ENCODE measurements at regions not wholly inside any gene's neighbourhood (a gene's known extent, or its start where the extent isn't known, plus 50 kb on each side); places are given as distances from the start of the nearest gene placed in this dataset.

DNA sequence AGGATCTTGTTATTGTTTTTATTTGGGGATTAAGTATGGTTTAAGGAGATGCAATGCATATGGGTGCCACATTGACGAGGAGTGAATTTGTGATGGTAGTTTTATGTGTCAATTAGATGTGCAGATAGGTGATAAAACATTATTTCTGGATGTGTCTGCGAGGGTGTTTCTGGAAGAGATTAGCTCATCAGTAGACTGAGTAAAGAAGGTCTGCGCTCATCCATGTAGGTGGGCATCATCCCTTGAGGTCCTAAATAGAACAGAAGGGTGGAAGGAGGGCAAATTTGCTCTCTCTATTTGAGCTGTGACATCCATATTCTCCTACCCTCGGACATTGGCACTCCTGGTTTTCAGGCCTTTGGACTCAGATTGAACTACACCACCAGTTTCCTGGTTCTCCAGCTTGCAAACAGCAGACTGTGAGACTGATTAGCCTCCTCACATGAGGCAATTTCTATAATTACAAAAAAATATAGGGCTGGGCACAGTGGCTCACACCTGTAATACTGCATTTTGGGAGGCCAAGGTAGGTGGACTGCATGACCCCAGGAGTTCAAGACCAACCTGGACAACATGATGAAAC lies 118.2 kb upstream of the ZNF678 start:
- Mint-ChIP-seq H3K27me3 (peaks cover 12% of the 10 kb centered on the region), H3K4me3 (no peak overlapping the region), H3K36me3 (no peaks in the 10 kb centered on the region), H3K4me1 (peaks cover 2% of the 10 kb centered on the region), H3K27ac (no peak overlapping the region), H3K9me3 (no peaks in the 10 kb centered on the region)
- no peak for ATAC-seq (ENCODE audit: low read depth)
- DNase-seq: no peak
- POLR2A ChIA-PET: no interaction called here

DNA sequence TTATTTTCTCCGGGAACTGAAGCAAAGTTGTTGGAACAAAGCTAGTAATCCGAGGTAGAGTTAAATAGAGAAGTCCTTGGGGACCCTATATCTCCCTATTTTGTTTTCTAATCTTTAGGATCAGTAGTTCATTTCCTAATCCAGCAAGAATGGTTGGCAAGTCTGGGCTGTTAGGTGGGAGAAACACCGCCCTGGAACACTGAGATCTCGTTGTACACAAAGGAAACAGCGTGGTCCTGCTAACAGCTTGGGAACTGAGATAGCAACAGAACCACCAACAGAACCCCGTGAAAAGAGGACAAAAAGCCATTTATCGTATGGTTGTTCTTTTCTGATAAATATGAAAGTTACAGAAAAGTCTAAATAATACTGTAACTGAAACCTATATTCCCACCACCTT lies 121.9 kb upstream of the CDC42BPA start:
- Mint-ChIP-seq H3K27ac (no peak overlapping the region), H3K36me3 (no peaks in the 10 kb centered on the region), H3K27me3 (peaks cover 27% of the 10 kb centered on the region), H3K4me3 (no peak overlapping the region), H3K4me1 (no peaks in the 10 kb centered on the region), H3K9me3 (no peaks in the 10 kb centered on the region)
- POLR2A ChIA-PET: interaction anchor here (0.6 kb wide), 1 partner anchor 644 kb away, joined by 4 read pairs; no protein-coding TSS in a partner anchor
- ATAC-seq (ENCODE audit: low read depth) (no peak), DNase-seq (no peak)

DNA sequence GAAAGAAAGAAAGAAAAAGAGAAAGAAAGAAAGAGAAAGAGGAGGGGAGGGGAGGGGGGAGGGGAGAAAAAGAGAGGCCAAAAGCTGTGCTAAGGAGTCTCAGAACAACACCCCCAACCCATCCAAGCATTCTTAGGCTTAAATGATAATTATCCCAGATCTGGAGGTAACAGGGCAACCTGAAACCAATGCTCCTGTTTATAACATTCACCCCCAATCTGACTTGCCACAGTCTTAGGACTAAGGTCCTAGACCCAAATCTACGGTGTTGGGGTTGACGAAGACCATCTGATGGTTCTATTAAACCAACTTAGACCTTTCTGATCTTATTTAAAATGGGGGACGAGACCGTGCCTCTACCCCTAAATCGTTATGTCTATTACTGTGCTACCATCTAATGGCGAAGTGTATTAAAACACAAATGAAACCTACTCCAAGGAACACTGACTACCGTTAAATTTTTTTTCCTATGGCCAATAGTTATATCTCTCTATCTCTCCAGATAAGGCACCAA lies 119.3 kb upstream of the CDC42BPA start:
- ATAC-seq (ENCODE audit: low read depth) (no peak), DNase-seq (no peak)
- Mint-ChIP-seq H3K27ac (no peak overlapping the region), H3K27me3 (peaks cover 38% of the 10 kb centered on the region), H3K4me3 (no peak overlapping the region), H3K36me3 (no peaks in the 10 kb centered on the region), H3K9me3 (no peaks in the 10 kb centered on the region), H3K4me1 (no peaks in the 10 kb centered on the region)
- POLR2A ChIA-PET: no interaction called here

DNA sequence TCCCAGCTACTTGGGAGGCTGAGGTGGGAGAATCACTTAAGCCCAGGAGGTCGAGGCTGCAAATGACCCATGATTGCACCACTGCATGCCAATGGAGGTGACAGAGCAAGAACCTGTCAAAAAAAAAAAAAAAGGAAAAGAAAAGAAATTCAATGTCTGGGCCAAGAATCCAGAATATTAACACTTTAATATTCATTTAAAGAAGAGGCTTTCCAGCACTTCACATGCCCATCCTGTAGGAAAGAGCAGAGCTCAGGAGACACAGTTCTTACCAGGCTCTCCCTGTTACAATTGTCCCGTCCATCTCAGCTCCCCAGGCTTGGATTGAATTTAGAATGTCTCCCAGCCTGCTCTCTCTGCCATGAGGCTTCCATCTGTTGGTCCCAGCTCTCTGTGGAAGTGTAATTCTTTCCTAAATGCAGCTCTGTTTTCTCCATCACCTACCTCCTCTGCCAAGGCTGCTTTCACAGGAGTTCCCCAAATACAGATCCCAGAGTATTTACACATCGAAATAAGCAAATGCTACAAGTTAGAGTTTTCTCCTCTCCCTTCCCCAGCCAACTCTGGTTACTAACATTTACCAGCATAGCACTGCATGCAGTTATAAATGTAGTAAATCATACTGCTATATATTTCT lies 116.6 kb upstream of the CDC42BPA start:
- no peak overlapping the region for H3K27ac Mint-ChIP-seq
- ATAC-seq (ENCODE audit: low read depth): no peak
- H3K4me3 Mint-ChIP-seq: no peak overlapping the region
- H3K27me3 Mint-ChIP-seq: peaks cover 28% of the 10 kb centered on the region
- DNase-seq: no peak
- H3K36me3 Mint-ChIP-seq: no peaks in the 10 kb centered on the region
- POLR2A ChIA-PET: no interaction called here
- H3K9me3 Mint-ChIP-seq: no peaks in the 10 kb centered on the region
- no peaks in the 10 kb centered on the region for H3K4me1 Mint-ChIP-seq

DNA sequence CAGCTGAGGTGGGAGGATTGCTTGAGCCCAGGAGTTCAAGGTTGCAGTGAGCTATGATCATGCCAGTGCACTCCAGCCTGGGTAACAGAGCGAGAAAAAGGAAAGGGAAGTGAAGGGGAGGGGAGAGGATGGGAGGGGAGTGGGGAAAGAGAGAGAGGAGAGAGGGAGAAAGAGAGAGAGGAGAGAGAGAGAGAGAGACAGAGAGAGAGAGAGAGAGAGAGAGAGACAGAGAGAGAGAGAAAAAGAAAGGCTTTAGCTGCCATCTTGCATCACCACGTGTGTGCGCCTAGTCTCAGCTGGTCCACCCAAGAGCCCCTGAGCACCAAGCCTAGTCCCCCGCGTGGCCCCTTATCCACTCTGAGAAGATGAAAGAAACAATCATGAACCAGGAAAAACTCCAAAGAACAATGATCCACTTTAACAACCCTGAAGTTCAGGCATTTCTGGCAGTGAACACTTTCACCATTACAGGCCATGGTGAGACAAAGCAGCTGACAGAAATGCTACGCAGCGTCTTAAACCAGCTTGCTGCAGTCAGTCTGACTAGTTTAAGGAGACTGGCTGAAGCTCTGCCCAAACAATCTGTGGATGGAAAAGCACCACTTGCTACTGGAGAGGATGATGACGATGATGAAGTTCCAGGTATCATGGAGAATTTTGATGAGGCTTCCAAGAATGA lies 115.5 kb upstream of the CDC42BPA start:
- no peak for ATAC-seq (ENCODE audit: low read depth)
- no peak overlapping the region for H3K27ac Mint-ChIP-seq
- peaks cover 28% of the 10 kb centered on the region for H3K27me3 Mint-ChIP-seq
- no peaks in the 10 kb centered on the region for H3K9me3 Mint-ChIP-seq
- H3K36me3 Mint-ChIP-seq: no peaks in the 10 kb centered on the region
- no peaks in the 10 kb centered on the region for H3K4me1 Mint-ChIP-seq
- POLR2A ChIA-PET: no interaction called here
- no peak for DNase-seq
- H3K4me3 Mint-ChIP-seq: no peak overlapping the region

DNA sequence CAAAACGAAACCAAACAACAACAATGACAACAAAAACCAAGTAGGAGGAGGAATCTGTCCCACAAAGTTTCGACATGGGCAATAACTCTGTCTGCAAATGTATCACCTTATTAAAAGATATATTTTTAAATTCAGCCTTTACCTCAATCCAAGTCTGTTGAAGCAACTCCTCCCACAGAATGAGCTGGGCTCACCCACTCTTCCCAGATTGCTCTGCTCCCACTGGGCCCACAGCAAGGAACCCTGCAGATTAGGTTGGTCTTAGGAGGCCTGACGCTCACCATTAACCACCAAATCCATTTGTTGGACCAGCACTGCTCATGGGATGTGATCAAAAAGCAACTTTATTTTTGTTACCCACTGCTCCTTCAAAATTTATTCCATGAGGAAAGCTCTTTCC lies 114.7 kb upstream of the CDC42BPA start:
- POLR2A ChIA-PET: no interaction called here
- H3K27ac Mint-ChIP-seq: no peak overlapping the region
- H3K27me3 Mint-ChIP-seq: peaks cover 21% of the 10 kb centered on the region
- no peaks in the 10 kb centered on the region for H3K4me1 Mint-ChIP-seq
- no peaks in the 10 kb centered on the region for H3K36me3 Mint-ChIP-seq
- no peaks in the 10 kb centered on the region for H3K9me3 Mint-ChIP-seq
- no peak for ATAC-seq (ENCODE audit: low read depth)
- H3K4me3 Mint-ChIP-seq: no peak overlapping the region
- no peak for DNase-seq

DNA sequence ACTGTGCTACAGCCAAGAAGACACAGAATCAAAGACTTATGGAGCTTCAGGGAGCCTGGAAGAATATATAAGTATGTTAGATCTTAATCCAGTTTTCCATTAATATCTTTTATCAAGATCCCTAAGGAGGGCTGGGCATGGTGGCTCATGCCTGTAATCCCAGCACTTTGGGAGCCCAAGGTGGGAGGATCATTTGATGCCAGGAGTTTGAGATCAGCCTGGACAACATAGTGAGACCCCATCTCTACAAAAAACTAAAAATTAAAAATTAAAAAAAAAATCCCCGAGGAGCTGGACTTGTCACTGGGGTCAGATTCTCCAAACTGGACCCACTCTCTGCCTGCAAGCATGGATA lies 113.9 kb upstream of the CDC42BPA start:
- H3K36me3 Mint-ChIP-seq: no peaks in the 10 kb centered on the region
- H3K27ac Mint-ChIP-seq: no peak overlapping the region
- DNase-seq: no peak
- no peak overlapping the region for H3K4me3 Mint-ChIP-seq
- ATAC-seq (ENCODE audit: low read depth): no peak
- peaks cover 17% of the 10 kb centered on the region for H3K27me3 Mint-ChIP-seq
- no peaks in the 10 kb centered on the region for H3K9me3 Mint-ChIP-seq
- POLR2A ChIA-PET: no interaction called here
- H3K4me1 Mint-ChIP-seq: no peaks in the 10 kb centered on the region

DNA sequence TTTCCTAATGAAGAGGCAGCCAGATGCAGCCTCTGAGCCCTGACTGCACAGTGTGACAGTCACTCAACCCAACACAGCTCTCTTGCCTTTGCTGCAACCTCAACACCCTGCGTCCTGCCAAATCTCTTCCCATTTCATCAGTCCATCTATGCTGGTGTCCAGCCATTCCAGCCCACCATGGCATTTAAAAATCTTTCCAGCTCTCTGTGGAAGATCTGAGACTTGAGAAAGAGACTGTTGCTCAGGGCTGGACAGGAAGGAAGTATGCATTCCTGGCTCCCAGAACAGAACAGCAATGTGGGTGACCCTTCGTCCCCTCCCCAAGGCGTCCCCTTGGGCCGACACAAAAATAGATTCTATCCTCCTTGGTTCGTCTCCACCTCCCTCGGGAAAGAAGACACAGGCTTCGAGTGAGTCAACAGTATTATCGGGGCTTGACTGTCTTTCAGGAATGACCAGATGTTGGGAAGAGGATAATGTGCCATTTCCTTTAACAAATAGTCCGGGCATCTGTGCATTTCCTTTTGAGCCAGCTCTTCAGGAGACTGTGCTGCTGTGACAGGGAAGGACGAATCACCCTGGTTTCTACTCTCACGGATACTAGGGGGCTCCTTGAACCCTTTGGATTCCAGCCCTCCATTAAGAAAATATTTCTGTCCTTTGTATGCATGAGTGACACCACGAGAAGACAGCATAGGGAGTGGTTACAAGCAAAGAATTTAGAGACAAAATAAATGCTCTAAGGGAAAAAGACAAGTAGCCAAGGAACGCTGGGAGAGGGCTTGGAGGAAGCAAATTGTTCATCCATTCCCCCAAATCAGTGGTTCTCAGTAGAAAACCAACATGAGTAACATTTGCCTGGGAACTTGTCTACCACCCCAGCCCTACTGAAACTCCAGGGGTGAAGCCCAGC lies 111.4 kb upstream of the CDC42BPA start:
- no peak overlapping the region for H3K27ac Mint-ChIP-seq

DNA sequence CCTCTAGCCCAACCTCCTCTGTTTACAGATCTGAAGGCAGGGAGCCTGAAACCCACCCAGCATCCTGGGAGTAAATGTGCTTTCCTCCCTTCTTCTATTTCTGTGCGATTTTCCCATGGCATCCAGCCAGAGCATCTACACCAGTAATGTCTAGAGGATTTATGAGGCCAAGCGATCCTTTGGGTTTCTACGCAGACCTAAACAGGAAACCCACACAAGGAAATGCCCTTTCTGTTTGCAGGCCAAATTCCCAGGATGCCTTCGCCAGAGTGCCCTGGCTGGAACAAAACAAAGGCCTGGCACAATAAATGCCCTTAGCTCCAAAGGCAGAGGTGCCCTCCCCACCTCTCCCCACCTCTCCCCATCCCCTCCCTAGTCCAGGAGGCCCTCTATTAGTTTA lies 110.5 kb upstream of the CDC42BPA start:
- DNase-seq: no peak
- no peaks in the 10 kb centered on the region for H3K4me1 Mint-ChIP-seq
- no peak overlapping the region for H3K27ac Mint-ChIP-seq
- H3K36me3 Mint-ChIP-seq: no peaks in the 10 kb centered on the region
- no peak for ATAC-seq (ENCODE audit: low read depth)
- no peaks in the 10 kb centered on the region for H3K9me3 Mint-ChIP-seq
- H3K4me3 Mint-ChIP-seq: no peak overlapping the region
- H3K27me3 Mint-ChIP-seq: peaks cover 8% of the 10 kb centered on the region
- POLR2A ChIA-PET: interaction anchor here (0.6 kb wide), 1 partner anchor 301 kb away, joined by 3 read pairs; no protein-coding TSS in a partner anchor

More for the DNA sequence above, 111.4 kb upstream of the CDC42BPA start:
- Mint-ChIP-seq H3K4me3 (no peak overlapping the region), H3K9me3 (no peaks in the 10 kb centered on the region), H3K36me3 (no peaks in the 10 kb centered on the region), H3K27me3 (peaks cover 12% of the 10 kb centered on the region), H3K4me1 (no peaks in the 10 kb centered on the region)
- no peak for DNase-seq
- POLR2A ChIA-PET: no interaction called here
- no peak for ATAC-seq (ENCODE audit: low read depth)

DNA sequence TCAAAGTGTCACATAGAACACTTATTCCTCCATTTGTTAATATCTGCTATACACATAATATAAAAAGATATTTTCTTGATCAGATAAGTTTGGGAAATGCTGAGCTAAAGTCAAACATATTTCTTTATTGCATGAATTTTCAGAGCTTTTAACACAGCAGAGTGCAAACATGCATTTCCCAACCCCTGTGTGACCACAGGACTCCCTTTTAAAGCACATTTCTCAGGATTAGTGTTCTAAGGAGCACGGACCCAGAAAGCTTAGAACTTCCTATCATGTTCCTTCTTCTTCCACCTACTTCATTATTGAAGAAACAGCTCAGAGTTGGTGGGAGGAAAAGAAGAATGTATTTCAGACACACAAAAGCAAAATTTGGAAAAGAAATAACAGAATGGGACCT lies 109.1 kb upstream of the CDC42BPA start:
- no peak overlapping the region for H3K27ac Mint-ChIP-seq
- no peaks in the 10 kb centered on the region for H3K9me3 Mint-ChIP-seq
- no peaks in the 10 kb centered on the region for H3K4me1 Mint-ChIP-seq
- peaks cover 4% of the 10 kb centered on the region for H3K27me3 Mint-ChIP-seq
- POLR2A ChIA-PET: no interaction called here
- ATAC-seq (ENCODE audit: low read depth) (no peak), DNase-seq (no peak)
- no peaks in the 10 kb centered on the region for H3K36me3 Mint-ChIP-seq
- H3K4me3 Mint-ChIP-seq: no peak overlapping the region

DNA sequence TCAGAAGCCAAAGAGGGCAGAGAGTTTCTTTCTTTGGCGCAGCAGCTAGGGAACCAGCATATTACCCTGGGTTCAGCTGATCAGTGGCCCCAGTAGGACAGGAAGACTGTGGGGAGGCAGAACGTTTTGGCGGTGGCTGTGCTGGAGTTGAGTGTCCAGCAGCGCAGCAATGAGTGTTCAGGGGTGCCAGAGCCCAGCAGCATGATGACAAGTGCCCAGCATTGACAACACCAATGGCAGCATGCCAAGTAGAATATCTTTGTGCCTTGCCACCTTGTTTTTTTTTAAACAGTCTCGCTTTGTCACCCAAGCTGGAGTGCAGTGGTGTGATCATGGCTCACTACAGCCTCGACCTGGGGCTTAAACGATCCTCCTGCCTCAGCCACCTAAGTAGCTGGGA lies 106.7 kb upstream of the CDC42BPA start:
- POLR2A ChIA-PET: no interaction called here
- DNase-seq: no peak
- Mint-ChIP-seq H3K9me3 (no peaks in the 10 kb centered on the region), H3K27me3 (peaks cover 4% of the 10 kb centered on the region), H3K27ac (no peak overlapping the region), H3K4me1 (no peaks in the 10 kb centered on the region), H3K36me3 (no peaks in the 10 kb centered on the region), H3K4me3 (no peak overlapping the region)
- ATAC-seq (ENCODE audit: low read depth): no peak

DNA sequence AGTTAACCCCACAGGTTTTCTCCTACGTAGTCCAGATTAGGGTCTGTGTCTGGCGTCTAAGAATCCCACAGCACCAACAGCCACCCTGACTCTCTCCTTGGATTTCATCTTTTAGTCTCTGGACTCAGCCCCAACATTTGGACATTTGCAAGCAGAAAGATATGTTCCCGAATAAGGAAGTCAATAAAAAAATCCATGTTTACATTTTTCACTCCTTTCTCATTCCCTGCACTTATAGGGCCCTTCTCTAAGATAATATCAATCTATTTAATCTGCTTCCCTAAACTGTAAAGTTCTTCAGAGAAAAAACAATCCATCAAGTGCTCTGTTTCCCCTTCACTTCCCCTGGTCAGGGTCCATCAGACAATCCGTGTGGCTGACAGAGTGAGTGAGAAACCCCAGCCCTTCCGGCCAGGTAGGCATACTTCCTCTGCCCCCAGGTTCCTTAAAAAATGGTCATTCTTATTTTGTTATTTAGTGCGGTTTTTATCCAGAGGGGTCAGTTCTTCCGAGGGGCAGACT lies 105.9 kb upstream of the CDC42BPA start:
- POLR2A ChIA-PET: no interaction called here
- H3K9me3 Mint-ChIP-seq: no peaks in the 10 kb centered on the region
- no peak overlapping the region for H3K4me3 Mint-ChIP-seq
- peaks cover 4% of the 10 kb centered on the region for H3K27me3 Mint-ChIP-seq
- no peaks in the 10 kb centered on the region for H3K36me3 Mint-ChIP-seq
- H3K27ac Mint-ChIP-seq: no peak overlapping the region
- DNase-seq (no peak), ATAC-seq (ENCODE audit: low read depth) (no peak)
- H3K4me1 Mint-ChIP-seq: no peaks in the 10 kb centered on the region

DNA sequence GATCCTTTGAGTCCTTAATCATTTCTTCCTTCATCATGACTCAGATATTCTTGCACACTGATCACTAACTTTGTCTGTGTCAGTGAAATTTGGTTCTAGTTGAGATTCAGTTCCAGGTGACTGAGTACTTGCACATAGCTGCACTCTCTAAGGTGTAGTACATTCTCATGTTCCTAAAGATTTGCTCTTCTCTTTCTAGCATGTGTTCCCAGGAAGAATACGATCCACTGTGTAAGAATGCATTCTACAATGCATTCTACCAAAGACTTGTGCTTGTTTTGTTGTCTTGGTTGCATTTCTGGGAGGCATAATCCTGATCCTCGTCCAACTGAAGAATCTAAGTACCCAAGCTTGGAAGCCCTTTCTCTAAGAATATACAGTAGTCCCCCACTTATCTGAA lies 104.3 kb upstream of the CDC42BPA start:
- ATAC-seq (ENCODE audit: low read depth): no peak
- POLR2A ChIA-PET: no interaction called here
- Mint-ChIP-seq H3K9me3 (no peaks in the 10 kb centered on the region), H3K4me3 (no peak overlapping the region), H3K27ac (no peak overlapping the region), H3K4me1 (no peaks in the 10 kb centered on the region), H3K36me3 (no peaks in the 10 kb centered on the region), H3K27me3 (peaks cover 6% of the 10 kb centered on the region)
- DNase-seq: no peak
